Liver (tissue), 8 donors: ENCODE measurements at regions not wholly inside any gene's neighbourhood (a gene's known extent, or its start where the extent isn't known, plus 50 kb on each side); places are given as distances from the start of the nearest gene placed in this dataset.
"Not testable (repeated sequence)": the region's sequence is repeated elsewhere in the genome, so short reads cannot be mapped to it uniquely, and the experiment has no call there.

Experiments used
- DNase-seq: peaks from one replicate; pipeline ENCODE4 v3.0.0-alpha.2; 2017; ENCODE audit warnings: low spot score
- H3K27ac ChIP-seq, 2 donors: one replicate each; pipeline ENCODE4 v1.7.0; 2013; ENCODE audit warnings: inconsistent platforms in 2 of 2, low read length in 2 of 2, control low read depth in 1 of 2, low read depth in 1 of 2, mild to moderate bottlenecking in 1 of 2
- H3K27me3 ChIP-seq, 4 donors: one replicate each; pipeline versions ENCODE4 v1.6.1 to v1.7.0; 2013; ENCODE audit warnings: low read length in 3 of 4, inconsistent platforms in 1 of 4, mild to moderate bottlenecking in 1 of 4, moderate library complexity in 1 of 4; ENCODE audit not compliant: control insufficient read depth in 4 of 4, insufficient read depth in 4 of 4
- H3K36me3 ChIP-seq, 4 donors: one replicate each; pipeline versions ENCODE4 v1.6.1 to v1.7.0; 2013; ENCODE audit warnings: low read length in 3 of 4, mild to moderate bottlenecking in 3 of 4, low read depth in 1 of 4, moderate library complexity in 1 of 4; ENCODE audit not compliant: control insufficient read depth in 4 of 4, insufficient read depth in 3 of 4
- H3K4me1 ChIP-seq, 4 donors: one replicate each; pipeline versions ENCODE4 v1.6.1 to v1.7.0; 2013; ENCODE audit warnings: low read length in 3 of 4, mild to moderate bottlenecking in 3 of 4, moderate library complexity in 1 of 4; ENCODE audit not compliant: control insufficient read depth in 4 of 4, insufficient read depth in 4 of 4
- H3K4me3 ChIP-seq, 3 donors: one replicate each; pipeline versions ENCODE4 v1.6.1 to v1.7.0; 2013; ENCODE audit warnings: low read length in 3 of 3, control low read depth in 1 of 3, low read depth in 1 of 3, mild to moderate bottlenecking in 1 of 3
- H3K9ac ChIP-seq, 2 donors: one replicate each; pipeline ENCODE4 v1.7.0; 2013; ENCODE audit warnings: low read length in 2 of 2, mild to moderate bottlenecking in 2 of 2, moderate library complexity in 2 of 2, control low read depth in 1 of 2, low read depth in 1 of 2
- H3K9me3 ChIP-seq, 4 donors: one replicate each; pipeline versions ENCODE4 v1.6.1 to v1.7.0; 2013; ENCODE audit warnings: low read length in 3 of 4; ENCODE audit not compliant: control insufficient read depth in 4 of 4
- EGR1 ChIP-seq, 2 donors: IDR thresholded peaks; 2 replicates each; pipeline ENCODE4 v1.6.1; 2016 to 2018; ENCODE audit warnings: antibody characterized with exemption in 2 of 2, low read depth in 2 of 2
- FOXA1 ChIP-seq: IDR thresholded peaks from 2 replicates; pipeline ENCODE4 v1.6.1; 2016; ENCODE audit warnings: antibody characterized with exemption
- FOXA2 ChIP-seq: IDR thresholded peaks from 2 replicates; pipeline ENCODE4 v1.6.1; 2016; ENCODE audit warnings: antibody characterized with exemption
- JUND ChIP-seq, 2 donors: IDR thresholded peaks; 2 replicates each; pipeline ENCODE4 v1.6.1; 2016; ENCODE audit warnings: antibody characterized with exemption in 2 of 2
- RAD21 ChIP-seq, 2 donors: IDR thresholded peaks; 2 replicates each; pipeline ENCODE4 v1.6.1; 2016; ENCODE audit warnings: antibody characterized with exemption in 2 of 2, mild to moderate bottlenecking in 2 of 2
- REST ChIP-seq: IDR thresholded peaks from 2 replicates; pipeline ENCODE4 v1.6.1; 2016; ENCODE audit warnings: antibody characterized with exemption, mild to moderate bottlenecking
- SP1 ChIP-seq: IDR thresholded peaks from 2 replicates; pipeline ENCODE4 v1.6.1; 2018; ENCODE audit warnings: antibody characterized with exemption, mild to moderate bottlenecking
- TAF1 ChIP-seq: conservative IDR thresholded peaks from 2 replicates; pipeline ENCODE4 v1.6.1; 2016; ENCODE audit warnings: antibody characterized with exemption, mild to moderate bottlenecking
- YY1 ChIP-seq: IDR thresholded peaks from 2 replicates; pipeline ENCODE4 v1.6.1; 2016; ENCODE audit warnings: antibody characterized with exemption, mild to moderate bottlenecking
- WGBS: extraction: QIAGEN DNeasy Blood & Tissue Kit; methylation state at CpG from one replicate; pipeline ENCODE4 v1.1.7; 2013; 5-methylcytosine and 5-hydroxymethylcytosine counted together
- TF ChIP-seq, protein P1 (sequence below): fragments of 150-350 bp; IDR thresholded peaks from 2 replicates; pipeline ENCODE4 v1.5.1; 2017; ENCODE audit warnings: improper control_type of control experiment, low read depth, low read length; ENCODE audit not compliant: missing input control
- TF ChIP-seq, protein P2 (sequence below): IDR thresholded peaks from 2 replicates; pipeline ENCODE4 v1.6.1; 2016; ENCODE audit warnings: antibody characterized with exemption
- donor health status: healthy.
- donor health status: healthy.
- donor health status: healthy.
- donor health status: healthy.
- donor health status: healthy.

- H3K27me3 ChIP-seq, H3K36me3 ChIP-seq, H3K27ac ChIP-seq, H3K9ac ChIP-seq, H3K9me3 ChIP-seq, H3K4me3 ChIP-seq, DNase-seq, H3K4me1 ChIP-seq: not testable (repeated sequence)
- 96% methylated on average over 39 of the region's 39 CpGs for WGBS
Observed at GRCh38 chr1:194858811-194859480, 1672.5 kb upstream of the B3GALT2 start.

- Histone ChIP-seq H3K4me3 (no peak overlapping the region), H3K27ac (no peak overlapping the region), H3K4me1 (no peaks in the 10 kb centered on the region), H3K36me3 (no peaks in the 10 kb centered on the region), H3K27me3 (no peaks in the 10 kb centered on the region), H3K9me3 (peaks cover 0 to 2% (median 0%) of the 10 kb centered on the region in 4 donors), H3K9ac (no peak overlapping the region)
- whole genome bisulfite sequencing, result 81% methylated on average over 2 of the region's 2 CpGs
- DNase-seq, result no peak
- TF ChIP-seq EGR1 (IDR thresholded peaks at IDR 0.05; ENCODE audit: low read depth in 2 of 2), result no peak
Observed at GRCh38 chr1:194857413-194857812, 1671.0 kb upstream of the B3GALT2 start.

DNA sequence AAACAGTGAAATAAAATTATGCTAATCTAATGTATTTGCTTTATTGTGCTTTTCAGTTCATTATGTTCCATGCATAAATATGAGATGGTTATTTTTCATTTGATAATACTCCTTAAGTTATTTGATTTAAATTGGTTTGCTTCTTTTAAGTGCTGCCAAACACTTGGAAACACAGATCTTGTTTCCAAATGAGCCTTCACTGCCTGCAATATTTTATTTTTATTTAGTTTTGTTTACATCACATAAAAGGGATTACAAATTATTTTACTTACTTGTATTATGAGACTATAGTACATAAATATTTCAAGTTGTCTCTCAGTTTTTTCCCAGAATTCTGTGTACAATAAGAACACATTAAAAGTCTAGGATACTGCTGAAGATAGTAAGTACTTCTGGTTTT is 1662.4 kb upstream of the B3GALT2 start:
- Histone ChIP-seq H3K27ac (no peak overlapping the region), H3K27me3 (no peaks in the 10 kb centered on the region), H3K9me3 (no peaks in the 10 kb centered on the region), H3K4me1 (no peaks in the 10 kb centered on the region), H3K36me3 (no peaks in the 10 kb centered on the region), H3K4me3 (no peak overlapping the region), H3K9ac (no peak overlapping the region)
- TF ChIP-seq FOXA2, result no peak
- TF ChIP-seq REST, result no peak
- no peak for DNase-seq

DNA sequence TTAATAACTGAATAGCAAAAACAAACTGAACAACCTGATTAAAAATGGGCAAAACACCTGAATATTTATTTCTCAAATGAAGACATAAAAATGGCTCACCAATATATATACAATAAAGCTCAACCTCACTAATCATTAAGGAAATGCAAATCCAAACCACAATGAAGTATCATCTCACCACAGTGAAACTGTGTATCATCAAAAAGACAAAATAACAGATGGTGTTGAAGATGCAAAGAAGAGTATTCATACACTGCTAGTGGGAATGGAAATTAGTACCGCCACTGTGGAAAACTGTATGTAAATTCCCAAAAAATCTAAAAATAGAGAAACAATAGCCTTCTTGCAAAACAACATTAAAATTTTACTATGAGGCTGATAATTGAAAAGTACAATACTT is 1660.1 kb upstream of the B3GALT2 start:
- WGBS, result 94% methylated on average over 1 of the region's 1 CpG
- Histone ChIP-seq H3K4me1 (no peaks in the 10 kb centered on the region), H3K36me3 (no peaks in the 10 kb centered on the region), H3K27ac (no peak overlapping the region), H3K9me3 (no peaks in the 10 kb centered on the region), H3K27me3 (no peaks in the 10 kb centered on the region), H3K4me3 (no peak overlapping the region), H3K9ac (no peak overlapping the region)
- no peak for TF ChIP-seq EGR1 (IDR thresholded peaks at IDR 0.05; ENCODE audit: low read depth in 2 of 2)
- no peak for DNase-seq

DNA sequence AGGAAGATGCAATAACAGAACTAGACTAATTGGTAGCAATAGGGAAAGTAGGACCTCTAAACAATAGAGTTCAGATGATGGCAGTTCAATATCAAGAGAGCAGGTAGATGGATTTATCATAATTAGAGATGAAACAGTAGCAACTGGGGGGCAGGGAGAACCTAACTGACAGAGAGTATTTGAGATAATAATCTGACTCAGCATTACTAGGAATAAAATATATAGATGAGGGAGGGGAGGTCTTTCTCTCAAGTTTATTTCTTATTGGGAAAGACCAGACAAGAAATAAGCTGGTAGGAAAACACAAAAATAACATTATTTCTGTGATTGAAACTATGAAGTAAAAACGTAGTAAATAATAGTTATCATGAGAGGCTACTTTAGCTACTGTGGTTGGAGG is 1656.7 kb upstream of the B3GALT2 start:
- Histone ChIP-seq H3K27ac (no peak overlapping the region), H3K4me3 (no peak overlapping the region), H3K9me3 (no peaks in the 10 kb centered on the region), H3K9ac (no peak overlapping the region), H3K4me1 (no peaks in the 10 kb centered on the region), H3K36me3 (no peaks in the 10 kb centered on the region), H3K27me3 (no peaks in the 10 kb centered on the region)
- 43% methylated on average over 1 of the region's 1 CpG for WGBS
- DNase-seq, result no peak
- TF ChIP-seq FOXA1 (no peak), TAF1 (no peak), YY1 (no peak), RAD21 (IDR thresholded peaks at IDR 0.05) (no peak), FOXA2 (no peak), SP1 (no peak), EGR1 (IDR thresholded peaks at IDR 0.05; ENCODE audit: low read depth in 2 of 2) (no peak), JUND (IDR thresholded peaks at IDR 0.05) (no peak)
- TF ChIP-seq, protein P1, sequence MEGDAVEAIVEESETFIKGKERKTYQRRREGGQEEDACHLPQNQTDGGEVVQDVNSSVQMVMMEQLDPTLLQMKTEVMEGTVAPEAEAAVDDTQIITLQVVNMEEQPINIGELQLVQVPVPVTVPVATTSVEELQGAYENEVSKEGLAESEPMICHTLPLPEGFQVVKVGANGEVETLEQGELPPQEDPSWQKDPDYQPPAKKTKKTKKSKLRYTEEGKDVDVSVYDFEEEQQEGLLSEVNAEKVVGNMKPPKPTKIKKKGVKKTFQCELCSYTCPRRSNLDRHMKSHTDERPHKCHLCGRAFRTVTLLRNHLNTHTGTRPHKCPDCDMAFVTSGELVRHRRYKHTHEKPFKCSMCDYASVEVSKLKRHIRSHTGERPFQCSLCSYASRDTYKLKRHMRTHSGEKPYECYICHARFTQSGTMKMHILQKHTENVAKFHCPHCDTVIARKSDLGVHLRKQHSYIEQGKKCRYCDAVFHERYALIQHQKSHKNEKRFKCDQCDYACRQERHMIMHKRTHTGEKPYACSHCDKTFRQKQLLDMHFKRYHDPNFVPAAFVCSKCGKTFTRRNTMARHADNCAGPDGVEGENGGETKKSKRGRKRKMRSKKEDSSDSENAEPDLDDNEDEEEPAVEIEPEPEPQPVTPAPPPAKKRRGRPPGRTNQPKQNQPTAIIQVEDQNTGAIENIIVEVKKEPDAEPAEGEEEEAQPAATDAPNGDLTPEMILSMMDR, result no peak
- TF ChIP-seq, protein P2, sequence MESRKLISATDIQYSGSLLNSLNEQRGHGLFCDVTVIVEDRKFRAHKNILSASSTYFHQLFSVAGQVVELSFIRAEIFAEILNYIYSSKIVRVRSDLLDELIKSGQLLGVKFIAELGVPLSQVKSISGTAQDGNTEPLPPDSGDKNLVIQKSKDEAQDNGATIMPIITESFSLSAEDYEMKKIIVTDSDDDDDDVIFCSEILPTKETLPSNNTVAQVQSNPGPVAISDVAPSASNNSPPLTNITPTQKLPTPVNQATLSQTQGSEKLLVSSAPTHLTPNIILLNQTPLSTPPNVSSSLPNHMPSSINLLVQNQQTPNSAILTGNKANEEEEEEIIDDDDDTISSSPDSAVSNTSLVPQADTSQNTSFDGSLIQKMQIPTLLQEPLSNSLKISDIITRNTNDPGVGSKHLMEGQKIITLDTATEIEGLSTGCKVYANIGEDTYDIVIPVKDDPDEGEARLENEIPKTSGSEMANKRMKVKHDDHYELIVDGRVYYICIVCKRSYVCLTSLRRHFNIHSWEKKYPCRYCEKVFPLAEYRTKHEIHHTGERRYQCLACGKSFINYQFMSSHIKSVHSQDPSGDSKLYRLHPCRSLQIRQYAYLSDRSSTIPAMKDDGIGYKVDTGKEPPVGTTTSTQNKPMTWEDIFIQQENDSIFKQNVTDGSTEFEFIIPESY, result no peak
